ENCODE measurements at regions not wholly inside any gene's neighbourhood (a gene's known extent, or its start where the extent isn't known, plus 50 kb on each side); places are given as distances from the start of the nearest gene placed in this dataset.

- TF ChIP-seq CTCF (conservative IDR thresholded peaks at IDR 0.05 in 1 of 2, IDR thresholded peaks at IDR 0.05 in 1 of 2; ENCODE audit: low read depth in 1 of 2, low read length in 2 of 2): no peak
- TF ChIP-seq EZH2 (IDR thresholded peaks at IDR 0.05; ENCODE audit: low read length, missing control alignments): no peak
Measured at GRCh38 chr13:55617241-55617640, 1523.5 kb upstream of the PRR20A start.
